ENCODE measurements at regions not wholly inside any gene's neighbourhood (a gene's known extent, or its start where the extent isn't known, plus 50 kb on each side); places are given as distances from the start of the nearest gene placed in this dataset.
"Not testable (repeated sequence)": the region's sequence is repeated elsewhere in the genome, so short reads cannot be mapped to it uniquely, and the experiment has no call there.

DNA sequence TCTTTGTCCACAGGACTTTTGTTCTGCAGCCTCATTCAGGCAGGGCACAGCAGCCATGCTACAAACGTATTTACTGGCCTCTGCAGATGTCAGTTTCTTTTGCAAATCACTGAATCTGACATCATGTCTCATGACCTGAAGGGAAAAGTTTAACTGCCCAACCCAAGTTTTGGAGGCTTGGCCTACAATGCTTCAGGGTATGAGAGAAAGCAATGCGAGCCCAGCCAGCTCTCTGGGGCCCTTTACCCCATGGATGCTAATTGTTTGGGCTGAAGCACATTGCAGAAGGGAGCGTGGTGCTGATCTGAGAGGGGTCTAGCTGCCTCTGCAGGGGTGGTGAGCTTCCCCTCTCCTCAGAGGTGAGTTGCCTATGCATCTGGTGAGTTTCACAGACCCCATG lies 179.9 kb upstream of the CXCL12 start:
- no peak for DNase-seq (ENCODE audit: low spot score)

DNA sequence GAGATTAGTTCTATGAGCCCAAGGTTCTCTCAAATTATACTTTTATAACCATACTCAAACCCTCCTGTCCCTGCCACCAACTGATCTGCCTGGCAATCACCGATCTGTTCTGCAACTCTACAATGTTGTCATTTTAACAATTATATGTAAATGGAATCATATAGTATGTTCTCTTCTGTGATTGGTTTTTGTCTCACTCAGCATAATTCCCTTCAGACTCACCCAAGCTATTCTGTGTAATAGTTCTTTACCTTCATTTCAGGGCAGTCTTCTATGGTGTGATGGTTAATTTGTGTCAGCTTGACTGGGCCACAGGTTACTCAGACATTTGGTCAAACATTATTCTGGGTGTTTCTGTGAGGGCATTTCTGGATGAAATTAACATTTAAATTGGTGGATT lies 181.9 kb upstream of the CXCL12 start:
- DNase-seq (ENCODE audit: low spot score), result no peak

DNA sequence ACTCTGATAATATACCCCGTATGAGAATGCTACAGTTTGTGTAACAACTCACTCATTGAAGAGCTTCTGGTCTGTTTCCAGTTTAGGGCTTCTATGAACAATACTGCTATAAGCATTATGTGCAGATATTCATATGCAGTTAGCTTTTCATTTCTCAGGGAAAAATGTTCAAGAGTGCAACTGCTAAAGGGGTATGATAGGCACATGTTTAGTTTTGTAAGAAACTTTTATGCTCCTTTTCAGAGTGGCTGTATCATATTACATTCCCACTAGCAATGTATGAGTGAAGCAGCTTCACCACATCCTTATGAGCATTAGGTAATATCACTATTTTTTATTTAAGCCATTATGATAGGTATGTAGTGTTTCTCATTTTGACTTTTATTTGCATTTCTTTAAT lies 182.6 kb upstream of the CXCL12 start:
- no peak for DNase-seq (ENCODE audit: low spot score)

DNA sequence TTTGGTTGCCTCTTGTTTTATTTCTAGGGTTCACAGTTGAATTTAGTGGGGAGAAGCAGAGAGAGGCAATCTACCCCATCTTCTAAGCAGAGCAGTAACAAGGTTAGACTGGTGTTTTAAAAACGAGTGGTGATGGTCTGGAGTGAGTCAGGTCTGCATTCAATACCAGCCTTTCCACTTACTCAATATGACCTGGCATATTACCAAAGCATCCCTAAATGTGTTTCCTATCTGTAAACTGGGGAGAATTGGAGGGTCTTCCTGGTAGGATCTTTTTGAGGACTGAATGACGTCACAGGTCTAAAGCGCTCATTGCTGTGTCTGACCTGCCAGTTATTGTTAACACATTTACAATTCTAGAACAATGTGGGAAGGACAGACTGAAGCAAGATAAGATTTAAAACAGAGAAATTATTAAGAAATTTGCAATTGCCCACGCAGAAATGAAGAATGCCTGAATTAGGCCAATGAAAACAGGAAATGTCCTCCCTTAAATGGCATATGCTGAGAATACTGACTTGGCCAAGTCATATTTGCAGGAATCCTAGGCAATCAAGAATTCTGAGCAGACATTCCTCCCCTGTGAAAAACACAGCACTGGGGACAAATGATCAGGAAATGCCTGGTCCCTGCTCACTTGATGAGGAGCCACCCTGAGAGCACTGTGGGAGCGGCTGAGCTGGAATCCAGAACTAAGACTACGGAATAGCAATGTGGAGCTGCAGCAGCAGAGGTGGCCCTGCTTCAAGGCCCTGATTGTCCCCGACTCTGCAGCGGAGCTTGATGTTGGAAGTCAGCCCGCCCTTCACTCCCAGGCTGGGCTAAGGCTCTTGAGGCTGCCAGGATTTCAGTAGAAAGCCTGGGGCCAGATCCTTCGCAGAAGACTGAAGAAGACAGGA lies 184.5 kb upstream of the CXCL12 start:
- peak; percentile 7 for DNase-seq (ENCODE audit: low spot score)

DNA sequence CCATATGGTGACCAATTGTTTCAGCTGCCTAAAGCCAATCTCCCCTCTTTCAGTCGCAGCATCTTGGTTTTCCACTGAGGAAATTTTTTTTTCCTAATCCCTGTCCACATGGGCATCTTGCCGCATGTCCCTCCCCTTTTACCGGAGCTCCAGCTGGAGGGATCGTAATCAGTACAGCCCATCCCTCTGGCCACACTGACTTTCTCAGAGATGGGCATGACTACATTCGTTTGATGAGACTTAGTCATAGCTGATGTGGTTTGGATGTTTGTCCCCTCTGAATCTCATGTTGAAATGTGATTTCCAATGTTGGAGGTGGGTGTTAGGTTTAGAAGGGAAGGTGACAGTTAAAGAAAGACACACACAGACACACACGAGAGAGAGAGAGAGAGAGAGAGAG lies 186.8 kb upstream of the CXCL12 start:
- DNase-seq (ENCODE audit: low spot score), result no peak

DNA sequence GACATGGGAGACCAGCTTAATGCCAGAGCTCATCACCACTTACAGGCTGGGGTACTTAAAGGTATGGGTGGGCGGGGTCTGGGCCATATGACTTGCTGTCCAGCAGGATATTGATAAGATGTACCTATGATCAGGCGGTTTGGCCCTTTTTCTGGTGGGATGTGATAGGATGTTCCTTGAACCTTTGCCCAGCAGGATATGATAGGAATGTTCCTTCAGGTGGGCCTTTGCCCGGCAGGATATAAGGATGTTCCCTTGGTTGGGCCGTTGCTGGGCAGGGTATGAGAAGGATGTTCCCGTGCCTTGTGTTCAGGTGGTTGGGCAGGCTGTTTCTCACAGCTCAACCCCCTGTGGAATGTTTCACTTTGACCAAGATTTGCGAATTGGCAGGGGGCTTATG lies 187.2 kb upstream of the CXCL12 start:
- DNase-seq (ENCODE audit: low spot score), result no peak

DNA sequence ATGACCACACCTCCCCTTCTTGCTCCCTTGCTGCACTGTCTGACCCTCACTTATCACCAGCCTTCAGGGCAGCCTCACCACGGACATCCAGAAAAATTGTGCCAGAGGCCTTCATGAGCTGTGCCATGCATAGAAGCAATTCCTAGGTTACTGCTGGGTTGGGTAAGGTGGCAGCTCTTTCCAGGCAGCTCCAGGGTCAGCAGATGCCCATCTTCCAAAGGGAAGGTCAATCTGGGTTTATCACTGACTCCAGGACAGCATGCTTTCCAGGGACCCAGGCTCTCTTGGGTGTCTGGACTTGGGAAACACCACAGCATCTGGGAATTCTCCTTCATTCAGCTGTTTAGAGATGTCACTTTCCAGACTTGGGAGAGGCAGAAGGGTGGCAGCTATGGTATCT lies 188.9 kb upstream of the CXCL12 start:
- DNase-seq (ENCODE audit: low spot score), result no peak

DNA sequence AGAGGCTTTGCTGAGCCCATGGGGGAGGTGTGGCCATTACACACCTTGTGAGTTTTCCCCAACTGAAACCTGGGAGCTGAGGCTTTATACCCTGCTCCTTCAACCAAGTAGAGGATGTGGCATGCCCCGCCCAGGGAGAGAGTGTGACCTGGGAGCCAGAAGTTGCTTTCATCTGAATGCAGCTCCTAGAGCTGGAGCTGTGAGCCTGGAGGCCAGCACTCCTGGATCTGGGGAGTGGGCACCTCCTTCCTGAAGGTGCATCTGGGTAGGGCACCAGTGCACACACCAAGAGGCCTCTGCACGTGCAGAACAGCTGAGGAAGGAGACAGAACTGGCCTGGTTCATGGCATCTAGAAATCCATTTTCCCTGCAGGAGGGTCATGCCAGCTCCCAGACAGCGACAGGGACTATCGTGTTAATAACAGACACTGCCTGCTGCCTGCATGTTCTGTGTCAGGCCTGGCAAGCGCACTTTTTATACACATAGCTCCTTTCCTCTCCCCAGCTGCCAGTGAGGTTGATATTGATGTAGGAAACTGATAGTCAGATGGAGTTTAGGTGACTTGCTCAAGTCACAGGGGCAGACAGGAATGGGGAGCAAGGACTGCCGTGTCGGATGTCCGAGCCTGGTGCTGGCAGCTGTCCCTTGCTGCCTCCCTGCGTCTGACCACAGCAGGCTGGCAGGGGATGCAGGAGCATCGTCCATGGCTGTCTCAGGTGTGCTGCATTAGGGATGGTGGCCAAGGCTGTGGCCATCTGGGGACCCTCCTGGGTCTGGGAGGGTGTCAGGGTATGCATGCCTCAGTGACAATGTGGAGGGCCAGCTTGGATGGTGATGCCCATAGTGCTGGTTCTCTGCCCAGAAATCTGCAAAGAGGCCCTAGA lies 189.9 kb upstream of the CXCL12 start:
- DNase-seq (ENCODE audit: low spot score), result no peak

DNA sequence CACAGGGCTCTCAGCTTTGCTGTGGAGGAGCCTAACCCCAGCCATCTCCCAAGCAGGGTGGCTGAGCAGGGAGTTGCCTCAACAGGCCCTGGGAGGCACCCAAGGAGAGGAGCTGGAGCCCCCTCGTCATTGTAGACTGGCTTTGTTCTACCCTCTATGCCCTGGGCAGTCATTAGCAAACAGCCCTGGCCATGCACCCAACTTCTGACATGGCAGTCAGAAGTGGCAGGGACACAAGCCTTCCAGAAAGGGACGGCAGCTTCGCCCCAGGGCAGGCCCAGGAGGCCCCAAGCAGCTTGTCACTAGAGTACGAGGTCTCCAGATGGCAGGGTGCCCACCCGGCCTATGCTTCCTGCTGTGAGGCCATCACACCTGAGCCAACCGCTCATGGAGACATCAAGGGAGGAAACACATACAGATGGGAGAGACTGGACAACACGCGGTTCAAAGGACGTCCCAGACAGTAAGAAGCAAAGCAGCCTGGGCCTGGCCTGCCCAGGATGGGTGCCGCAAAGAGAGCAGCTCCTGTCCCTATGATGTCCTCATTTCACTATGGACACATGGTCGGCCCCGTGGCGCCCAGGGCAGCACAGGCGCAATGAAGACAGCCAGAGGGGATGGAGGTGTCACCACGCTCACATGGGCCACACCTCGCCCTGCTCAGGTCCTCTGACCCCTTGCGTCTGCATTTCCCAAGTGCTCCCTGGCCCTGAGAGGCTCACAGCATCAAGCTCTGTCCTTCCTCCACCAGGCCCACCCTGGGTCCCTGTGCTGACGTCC lies 190.9 kb upstream of the CXCL12 start:
- DNase-seq (ENCODE audit: low spot score), result no peak

DNA sequence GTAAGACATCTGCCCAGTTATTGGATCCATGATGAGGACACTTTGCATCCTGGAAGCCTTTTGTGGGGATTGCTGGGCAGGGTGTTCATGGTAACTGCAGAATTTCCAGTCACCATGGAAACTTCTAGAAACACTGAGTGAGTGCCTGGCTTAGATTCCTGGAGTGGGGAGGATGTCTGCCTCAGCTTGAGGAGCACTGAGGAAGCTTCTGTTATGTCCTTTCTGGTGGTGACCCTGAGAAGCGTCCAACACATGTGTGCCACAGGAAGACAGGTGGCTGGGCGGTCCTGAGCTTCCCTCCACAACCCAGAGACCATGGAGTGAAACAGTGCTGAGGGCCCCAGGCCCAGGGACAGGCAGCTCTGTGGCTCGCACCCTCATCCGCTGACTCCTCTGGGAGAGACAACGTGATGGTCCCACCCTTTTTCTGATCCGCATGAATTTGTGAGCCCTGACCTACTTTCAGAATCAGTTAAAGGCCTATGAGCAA lies 191.8 kb upstream of the CXCL12 start:
- peak; percentile 7 for DNase-seq (ENCODE audit: low spot score)

DNA sequence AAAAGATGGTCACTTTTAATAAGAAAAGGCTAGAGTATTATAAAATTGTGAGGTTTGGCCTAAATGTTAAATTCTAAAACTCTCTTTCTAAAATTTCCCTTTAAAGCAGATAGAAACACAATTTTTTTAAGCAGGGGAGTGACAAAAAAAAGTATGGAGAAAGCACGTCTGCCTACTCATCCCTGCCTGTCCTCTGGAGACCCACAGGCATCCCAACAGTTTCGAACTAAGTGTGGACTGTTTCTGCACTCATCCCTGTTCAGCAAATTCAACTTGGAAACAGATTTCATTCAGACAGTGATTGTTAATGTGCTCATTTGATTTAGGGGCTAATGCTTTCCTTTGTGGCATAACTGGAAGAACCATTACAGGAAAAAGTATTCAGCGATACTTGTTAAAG lies 192.6 kb upstream of the CXCL12 start:
- no peak for DNase-seq (ENCODE audit: low spot score)

DNA sequence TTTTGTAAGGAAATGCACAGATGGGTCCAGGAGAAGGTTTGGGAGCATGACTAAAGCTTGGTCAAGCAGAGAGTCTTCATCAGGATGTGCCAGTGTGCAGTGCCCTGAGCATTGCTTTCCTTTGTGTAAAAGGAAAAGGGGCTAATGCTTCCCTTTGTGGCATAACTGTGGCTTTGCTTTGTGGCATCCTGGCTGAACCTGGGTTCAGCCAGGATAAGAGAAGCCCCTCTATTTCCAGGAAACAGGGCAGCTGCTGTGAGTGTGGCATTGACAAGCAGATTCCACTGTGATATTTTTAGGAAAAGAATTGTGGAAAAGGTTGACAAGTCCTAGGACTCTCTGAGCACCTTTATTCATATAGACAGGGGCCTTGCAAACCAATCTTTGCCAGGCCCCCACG lies 193.4 kb upstream of the CXCL12 start:
- no peak for DNase-seq (ENCODE audit: low spot score)

DNA sequence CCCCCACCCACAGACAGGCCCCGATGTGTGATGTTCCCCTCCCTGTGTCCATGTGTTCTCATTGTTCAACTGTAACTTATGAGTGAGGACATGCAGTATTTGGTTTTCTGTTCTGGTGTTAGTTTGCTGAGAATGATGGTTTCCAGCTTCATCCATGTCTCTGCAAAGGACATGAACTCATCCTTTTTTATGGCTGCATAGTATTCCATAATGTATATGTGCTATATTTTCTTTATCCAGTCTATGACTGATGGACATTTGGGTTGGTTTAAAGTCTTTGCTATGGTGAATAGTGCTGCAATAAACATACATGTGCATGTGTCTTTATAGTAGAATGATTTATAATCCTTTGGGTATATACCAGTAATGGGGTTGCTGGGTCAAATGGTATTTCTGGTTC lies 194.1 kb upstream of the CXCL12 start:
- DNase-seq (ENCODE audit: low spot score), result not testable (repeated sequence)

DNA sequence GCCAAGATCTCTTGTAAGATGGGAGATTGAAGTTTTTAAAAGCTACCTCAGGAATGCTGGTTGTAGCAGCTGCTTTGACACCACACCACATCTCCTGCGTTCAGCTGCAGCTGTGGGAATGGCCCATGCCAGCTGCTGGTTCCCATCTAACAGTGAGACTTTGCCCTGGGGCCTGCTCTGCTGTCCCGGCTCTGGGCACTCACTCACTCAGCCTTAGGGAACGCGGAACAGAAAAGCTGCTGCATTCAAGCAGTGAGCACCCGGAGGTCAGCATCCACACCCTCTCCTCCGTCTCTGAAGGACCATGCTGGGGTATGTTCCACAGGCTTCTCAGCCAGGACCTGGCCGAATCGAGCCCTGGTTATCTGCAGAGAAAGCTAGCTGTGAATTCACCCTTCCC lies 197.1 kb upstream of the CXCL12 start:
- no peak for DNase-seq (ENCODE audit: low spot score)

DNA sequence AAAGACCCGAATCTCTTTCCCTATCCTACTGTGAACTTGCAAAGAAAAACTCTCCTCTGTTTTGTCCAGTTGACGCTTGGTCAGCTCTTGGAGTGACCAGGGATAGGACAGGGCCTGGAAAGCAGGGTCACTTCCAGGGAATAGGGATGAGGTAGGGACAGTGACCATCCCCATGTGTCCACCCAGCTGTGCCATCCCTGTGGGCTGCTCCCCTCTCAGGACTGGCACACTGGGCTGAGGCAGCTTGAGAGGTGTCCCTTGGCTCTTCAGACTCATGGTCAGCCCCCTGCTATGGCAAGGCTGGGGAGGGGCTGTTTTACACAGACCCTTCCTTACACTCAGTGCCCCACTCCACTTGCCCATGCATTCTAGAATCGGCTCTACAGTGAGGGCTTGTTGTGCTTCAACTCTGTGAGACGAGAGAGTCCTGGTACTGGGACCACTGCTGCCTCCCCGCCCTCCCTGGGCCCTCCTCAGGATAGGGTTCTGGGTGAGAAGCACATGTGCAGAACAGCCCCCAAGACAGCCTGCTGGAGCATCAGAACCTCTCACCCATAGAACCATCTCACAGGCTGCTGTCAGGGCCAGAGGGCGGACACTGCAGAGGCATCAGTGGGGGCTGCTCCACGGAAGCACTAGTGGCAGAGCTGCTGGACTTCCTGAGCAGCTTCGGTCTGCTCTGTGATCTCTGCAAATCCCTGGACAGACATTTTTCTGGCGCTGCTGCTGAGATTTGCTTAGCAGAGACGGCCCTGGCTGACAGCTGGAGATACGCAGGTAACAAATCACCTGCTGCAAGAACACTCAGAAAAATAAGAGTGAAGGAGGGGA lies 202.8 kb upstream of the CXCL12 start:
- DNase-seq (ENCODE audit: low spot score), result no peak

DNA sequence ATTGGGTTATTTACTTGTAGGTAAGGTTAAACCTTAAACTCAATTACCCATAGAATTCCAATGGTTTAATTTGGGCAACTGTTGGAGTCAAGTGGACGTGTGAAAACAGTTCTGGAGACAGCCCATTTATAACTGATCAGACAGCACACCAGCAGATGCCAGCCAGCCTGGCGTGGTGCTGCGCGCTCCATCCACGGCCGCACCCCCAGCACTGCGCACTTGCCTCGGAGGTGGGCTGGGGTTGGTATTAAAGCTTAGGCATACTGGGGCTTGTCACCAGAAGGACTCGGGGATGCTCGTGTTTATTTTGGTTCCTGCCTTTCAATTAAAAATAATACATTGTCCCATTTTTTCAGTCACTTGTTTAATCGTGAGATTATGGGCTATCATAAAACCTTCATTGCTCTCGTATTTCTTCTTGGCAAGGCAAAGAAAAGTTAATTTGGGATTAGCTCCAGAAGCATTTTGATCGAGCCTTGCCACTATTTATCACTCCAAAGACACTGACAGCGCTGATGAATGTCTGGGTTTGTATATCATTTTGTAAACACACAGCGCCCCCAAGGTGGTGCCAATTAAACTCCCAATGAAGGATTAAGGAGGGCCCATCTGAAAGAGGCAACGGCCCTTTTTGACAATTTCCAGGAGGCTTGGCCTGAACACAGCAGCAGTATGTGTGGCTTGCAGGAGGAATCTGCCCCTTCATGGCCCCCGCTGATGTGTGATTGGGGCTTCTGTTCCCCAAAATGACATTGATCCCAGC lies 204.5 kb upstream of the CXCL12 start:
- no peak for DNase-seq (ENCODE audit: low spot score)

DNA sequence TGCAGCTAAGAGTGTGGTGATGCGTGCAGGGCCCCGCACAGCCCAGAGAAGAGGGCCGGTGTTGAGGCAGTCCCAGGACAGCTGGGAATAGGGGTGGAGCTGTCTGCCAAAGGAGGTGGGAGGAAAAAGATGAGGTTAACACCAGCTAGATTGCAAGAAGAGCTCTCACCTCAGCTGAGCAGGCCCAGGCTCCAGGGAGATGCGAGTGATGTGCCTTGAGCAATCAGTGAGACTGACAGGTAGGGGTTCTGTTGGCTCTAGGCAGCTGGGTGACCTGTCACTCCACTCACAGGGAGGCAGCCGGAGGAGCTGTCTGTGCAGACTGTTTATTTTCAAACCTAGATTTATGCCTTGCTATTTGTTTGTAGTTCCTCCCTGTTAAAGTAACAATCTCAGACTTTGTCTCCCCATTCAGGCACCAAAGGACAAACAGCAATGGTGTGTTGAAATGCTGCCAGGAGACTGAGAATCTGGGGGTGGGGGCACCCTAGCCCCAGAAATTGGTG lies 205.1 kb upstream of the CXCL12 start:
- no peak for DNase-seq (ENCODE audit: low spot score)

DNA sequence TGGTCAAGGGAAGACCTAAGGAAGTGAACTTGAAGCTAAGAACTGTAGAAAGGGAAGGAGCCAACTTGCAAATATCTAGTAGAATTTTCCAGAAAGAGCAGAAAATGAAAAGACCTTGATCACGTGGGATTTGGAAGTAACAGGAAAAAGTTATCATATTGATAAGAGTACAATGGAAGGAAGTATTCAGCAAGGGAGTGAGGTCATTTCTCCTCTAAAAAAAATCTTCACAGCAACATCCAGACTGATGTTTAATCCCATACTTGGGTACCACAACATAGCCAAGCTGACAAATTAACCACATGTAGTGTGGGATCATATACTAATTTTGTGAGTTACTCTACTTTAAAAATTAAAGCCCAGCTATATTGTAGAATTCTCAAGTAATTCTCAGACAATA lies 207.0 kb upstream of the CXCL12 start:
- DNase-seq (ENCODE audit: low spot score), result no peak

DNA sequence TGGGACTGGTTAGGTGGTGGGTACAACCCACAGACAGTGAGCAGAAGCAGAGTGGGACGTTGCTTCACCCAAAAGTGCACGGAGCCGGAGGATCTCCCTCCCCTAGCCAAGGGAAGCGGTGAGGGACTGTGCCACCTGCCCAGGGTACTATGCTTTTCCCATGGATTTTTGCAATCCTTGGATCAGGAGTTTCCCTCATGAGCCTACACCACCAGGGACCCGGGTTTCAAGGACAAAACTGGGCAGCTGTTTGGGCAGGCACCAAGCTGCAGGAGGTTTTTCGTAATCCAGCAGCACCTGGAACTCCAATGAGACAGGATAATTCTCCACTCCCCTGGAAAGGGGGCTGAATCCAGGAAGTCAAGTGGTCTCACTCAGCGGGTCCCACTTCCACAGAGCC lies 209.1 kb upstream of the CXCL12 start:
- DNase-seq (ENCODE audit: low spot score), result no peak

DNA sequence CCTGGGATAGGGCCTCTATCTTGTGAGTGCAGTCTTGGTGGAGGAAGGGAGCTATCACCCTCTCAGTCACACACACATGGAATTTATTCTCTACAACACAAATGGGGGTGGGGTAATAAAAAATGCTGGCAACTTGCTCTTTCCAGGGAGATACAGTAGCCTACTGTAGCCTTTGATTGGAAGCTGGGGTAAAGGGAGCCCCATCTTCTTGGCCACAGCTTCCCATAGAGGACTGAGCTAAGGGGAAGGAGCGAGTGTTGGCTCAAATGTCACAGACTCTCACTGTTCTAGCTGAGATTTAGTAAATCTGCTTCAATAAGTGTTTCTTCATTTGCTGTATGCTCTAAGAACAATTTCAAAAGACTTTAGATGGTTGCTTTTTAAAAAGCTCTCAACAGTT lies 222.2 kb upstream of the CXCL12 start:
- no peak for DNase-seq (ENCODE audit: low spot score)

All from pons (tissue), 1 donor.